GM12864 (cell line): ENCODE measurements at regions not wholly inside any gene's neighbourhood (a gene's known extent, or its start where the extent isn't known, plus 50 kb on each side); places are given as distances from the start of the nearest gene placed in this dataset.

Experiments
- DNase-seq: peaks from one replicate; pipeline ENCODE4 v3.0.0-alpha.2; 2011; ENCODE audit warnings: low read depth
- H3K4me3 ChIP-seq: 2 replicates; pipeline ENCODE4 v1.5.1; 2011; ENCODE audit warnings: mild to moderate bottlenecking, low read depth, low read length, control low read depth
- CTCF ChIP-seq: IDR thresholded peaks from 2 replicates; pipeline ENCODE4 v1.5.1; 2011; ENCODE audit warnings: low read depth, mild to moderate bottlenecking, moderate library complexity, low read length, control low read depth, inconsistent platforms; ENCODE audit errors: missing control alignments

GRCh38 chr2:128412181-128412871 lies 93.7 kb upstream of the HS6ST1 start:
- TF ChIP-seq CTCF: no peak
- DNase-seq: no peak

DNA sequence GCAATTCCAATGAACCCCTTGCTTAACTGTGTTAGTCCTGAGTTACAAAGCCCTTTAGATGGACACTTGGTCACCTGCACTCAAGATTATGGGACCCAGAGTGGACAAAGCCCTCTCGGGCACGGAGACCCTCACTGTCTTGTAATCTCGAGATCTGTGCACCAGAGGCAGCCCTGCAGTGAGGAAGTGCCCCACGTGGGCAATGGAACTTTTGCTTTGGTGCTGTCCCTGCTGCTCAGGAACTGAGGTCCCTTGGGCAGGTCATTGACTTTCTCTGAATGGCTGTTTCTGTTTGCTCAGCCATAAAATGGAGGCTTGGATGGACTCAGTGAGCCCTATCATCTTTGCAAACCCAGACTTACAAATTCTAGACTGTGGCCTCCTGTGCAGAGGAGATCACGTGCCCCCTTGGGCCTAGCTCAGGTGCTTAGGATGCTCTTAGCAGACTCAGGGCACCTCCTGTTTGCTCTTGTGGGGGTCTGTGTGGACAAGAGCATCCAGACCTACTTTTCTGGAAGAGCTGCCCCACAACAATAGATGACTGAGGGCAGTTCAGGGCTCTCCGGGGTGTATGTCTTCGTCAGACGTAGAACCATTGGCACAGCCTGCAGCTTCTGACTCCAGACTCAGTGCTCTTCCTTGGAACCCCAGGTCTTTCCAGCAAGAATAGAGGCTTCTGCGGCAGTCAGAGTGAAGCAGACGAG lies 94.5 kb upstream of the HS6ST1 start:
- H3K4me3 ChIP-seq: no peak overlapping the region
- no peak for DNase-seq
- no peak for TF ChIP-seq CTCF

More at GRCh38 chr2:128412181-128412871, 93.7 kb upstream of the HS6ST1 start:
- H3K4me3 ChIP-seq: no peak overlapping the region

GRCh38 chr2:128413718-128414341 lies 95.2 kb upstream of the HS6ST1 start:
- DNase-seq: no peak
- TF ChIP-seq CTCF: no peak
- no peak overlapping the region for H3K4me3 ChIP-seq

- no peak for TF ChIP-seq CTCF
- no peak overlapping the region for H3K4me3 ChIP-seq
- no peak for DNase-seq
Measured at GRCh38 chr2:128414351-128414750, 95.7 kb upstream of the HS6ST1 start.

GRCh38 chr2:128414946-128415778 lies 96.5 kb upstream of the HS6ST1 start:
- no peak overlapping the region for H3K4me3 ChIP-seq
- no peak for DNase-seq
- TF ChIP-seq CTCF: no peak

GRCh38 chr2:128415779-128416061 lies 97.1 kb upstream of the HS6ST1 start:
- H3K4me3 ChIP-seq: no peak overlapping the region
- DNase-seq: no peak
- no peak for TF ChIP-seq CTCF
